ENCODE measurements at regions not wholly inside any gene's neighbourhood (a gene's known extent, or its start where the extent isn't known, plus 50 kb on each side); places are given as distances from the start of the nearest gene placed in this dataset.
"Not testable (repeated sequence)": the region's sequence is repeated elsewhere in the genome, so short reads cannot be mapped to it uniquely, and the experiment has no call there.

- DNase-seq (ENCODE audit: low read depth), result no peak
These were observed 86.6 kb upstream of the FGF3 start for GRCh38 chr11:69905611-69906452.

GRCh38 chr11:69906453-69906907, 87.3 kb upstream of the FGF3 start:
- DNase-seq (ENCODE audit: low read depth), result no peak

GRCh38 chr11:69907611-69908010, 88.4 kb upstream of the FGF3 start:
- no peak for DNase-seq (ENCODE audit: low read depth)

DNA sequence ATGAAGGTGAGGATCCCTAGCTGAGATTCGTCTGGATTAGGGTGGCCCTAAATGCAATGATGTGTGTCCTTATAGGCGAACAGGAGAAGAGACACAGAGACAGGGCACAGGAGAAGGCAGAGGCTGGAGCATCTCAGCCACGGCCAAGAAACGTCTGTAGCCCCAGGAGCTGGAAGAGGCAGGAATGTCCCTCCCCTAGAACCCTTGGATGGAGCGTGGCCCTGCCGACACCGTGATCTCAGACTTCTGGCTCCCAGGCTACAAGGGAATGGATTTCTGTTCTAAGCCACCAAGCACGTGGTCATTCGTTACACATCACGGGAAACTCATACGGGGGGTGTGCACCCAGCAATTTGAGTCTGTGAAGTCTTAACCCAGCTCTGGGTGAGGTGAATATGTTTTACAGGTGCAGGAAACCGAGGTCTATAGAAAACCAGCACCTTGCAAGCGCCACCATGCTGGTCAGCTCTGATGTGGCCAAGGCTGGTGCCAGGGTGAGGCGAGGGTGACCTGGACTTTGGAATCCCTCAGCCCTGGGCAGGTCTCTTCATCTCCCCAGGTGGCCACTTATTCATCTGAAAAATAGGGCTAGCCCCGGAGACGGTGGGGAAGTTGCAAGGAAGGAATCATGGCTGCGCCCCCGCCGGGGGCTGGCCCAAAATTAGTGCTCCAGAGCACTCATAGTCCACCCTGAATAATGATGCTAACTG, 89.5 kb upstream of the FGF3 start:
- DNase-seq (ENCODE audit: low read depth), result no peak

GRCh38 chr11:69909561-69910518, 90.6 kb upstream of the FGF3 start:
- DNase-seq (ENCODE audit: low read depth), result no peak

DNA sequence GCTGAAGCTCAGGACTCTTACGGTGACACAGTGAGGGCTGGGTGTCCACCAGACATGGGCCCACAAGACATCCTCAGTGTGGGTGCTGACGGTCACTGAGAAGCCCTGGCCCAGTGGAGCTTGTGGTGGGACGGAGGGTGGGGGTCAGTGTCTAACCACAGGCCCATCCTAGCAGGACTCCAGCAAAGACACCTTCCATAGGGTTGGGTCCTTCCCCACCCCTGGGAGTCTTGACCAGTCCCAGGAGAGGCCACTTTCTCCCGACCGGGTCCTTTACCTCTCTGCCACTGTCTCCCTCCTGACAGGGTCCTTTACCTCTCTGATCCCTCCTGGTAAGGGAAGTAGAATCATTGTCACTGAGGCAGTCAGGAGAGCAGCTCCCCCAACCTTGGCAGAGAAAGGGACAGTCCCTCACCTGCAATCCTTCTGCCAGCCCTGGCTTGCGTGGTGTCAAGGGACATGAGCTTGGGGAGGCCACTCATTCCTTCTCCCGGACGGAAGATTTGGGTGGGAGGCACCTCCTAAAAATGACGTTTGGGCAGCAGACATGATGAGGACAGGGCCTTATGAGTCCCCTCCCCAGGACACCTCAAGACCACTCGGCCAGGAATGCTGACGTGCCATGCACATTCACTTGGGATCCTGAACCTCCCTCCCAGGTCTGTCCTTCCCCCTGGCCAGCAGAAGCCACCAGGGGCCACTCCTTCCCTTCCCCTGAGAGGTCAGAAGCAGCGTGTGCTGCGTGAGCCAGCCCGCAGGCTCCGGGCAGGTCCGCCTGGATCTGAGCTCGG, 91.5 kb upstream of the FGF3 start:
- DNase-seq (ENCODE audit: low read depth), result no peak

- no peak for DNase-seq (ENCODE audit: low read depth)
These were observed 92.3 kb upstream of the FGF3 start for GRCh38 chr11:69911310-69912160.

- DNase-seq (ENCODE audit: low read depth), result no peak
These were observed 93.1 kb upstream of the FGF3 start for GRCh38 chr11:69912161-69912910.

DNA sequence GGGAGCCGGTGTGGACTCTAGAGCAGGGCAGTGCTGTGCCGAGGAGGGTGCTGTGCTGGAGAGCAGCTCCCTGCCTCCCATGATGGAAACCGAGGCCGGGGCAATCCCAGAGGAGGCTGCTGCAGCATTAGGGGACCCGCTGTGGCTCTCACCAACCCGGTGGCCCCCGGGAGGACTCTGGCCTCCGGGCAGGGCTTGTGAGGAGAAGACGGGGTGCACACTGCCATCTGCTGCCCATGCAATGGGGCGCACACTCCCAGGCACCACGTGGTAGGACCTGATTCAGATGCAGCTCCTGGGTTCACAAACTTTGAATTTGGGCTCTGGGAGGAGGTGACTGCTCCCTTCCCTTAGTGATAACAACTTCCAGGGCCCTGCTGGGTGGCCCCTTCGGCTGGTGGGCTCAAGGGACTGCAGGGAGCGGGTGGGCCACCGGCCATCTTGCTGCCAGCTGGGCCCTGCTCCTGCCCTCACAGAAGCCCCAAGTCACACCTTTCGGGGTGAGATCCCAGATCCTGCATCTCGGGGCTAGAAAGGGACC, 93.8 kb upstream of the FGF3 start:
- no peak for DNase-seq (ENCODE audit: low read depth)

DNA sequence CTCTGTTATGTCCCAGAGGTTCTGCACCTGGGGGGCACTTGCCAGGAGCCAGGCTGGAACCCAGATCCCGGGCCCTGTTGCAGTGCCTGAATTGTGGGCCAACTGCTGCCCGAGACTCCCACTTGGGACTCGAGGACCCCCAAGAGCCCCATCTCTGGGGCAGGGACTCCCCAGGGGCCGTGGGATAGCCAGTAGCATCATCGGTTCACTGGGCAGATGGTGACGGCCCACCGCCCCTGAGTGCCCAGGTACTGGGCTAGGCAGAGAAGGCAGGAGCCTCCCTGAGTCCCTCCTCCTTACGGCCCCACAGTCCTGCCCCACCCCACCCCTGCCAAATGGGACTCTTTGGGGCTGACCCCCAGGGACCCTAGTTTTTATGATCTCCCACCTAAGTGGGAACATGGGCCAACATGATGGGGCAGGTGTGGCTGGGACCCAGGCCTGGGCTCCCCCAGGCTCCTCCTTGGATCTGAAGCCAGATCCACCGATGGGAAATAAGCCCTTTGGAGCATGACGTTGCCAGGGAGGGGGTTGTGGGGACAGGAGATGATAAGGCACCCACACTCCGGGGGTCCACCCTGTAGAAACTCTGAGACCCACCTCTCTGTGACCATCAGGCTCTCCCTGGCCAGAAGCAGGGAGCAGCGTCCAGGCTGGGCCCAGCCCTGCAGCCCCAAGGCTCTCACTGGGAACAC, 94.5 kb upstream of the FGF3 start:
- DNase-seq (ENCODE audit: low read depth), result no peak

- no peak for DNase-seq (ENCODE audit: low read depth)
These were observed 95.3 kb upstream of the FGF3 start for GRCh38 chr11:69914286-69915150.

DNA sequence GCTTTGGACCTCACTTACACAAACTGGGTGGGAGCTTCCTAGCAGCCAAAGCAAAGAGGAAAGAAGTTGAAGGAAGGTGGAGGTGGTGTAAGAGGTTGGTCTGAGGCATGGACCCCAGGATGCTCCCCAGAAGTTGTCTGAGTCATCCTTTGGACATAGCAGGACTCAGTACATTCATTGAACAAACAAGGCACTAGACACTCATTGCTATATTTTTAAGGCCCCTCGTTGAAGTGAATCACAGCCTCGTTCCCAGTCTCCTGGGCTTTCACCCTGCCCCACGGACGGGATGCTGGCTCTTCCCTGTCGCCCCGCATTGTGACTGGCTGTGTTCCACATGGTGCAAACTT, 95.9 kb upstream of the FGF3 start:
- DNase-seq (ENCODE audit: low read depth), result no peak

DNA sequence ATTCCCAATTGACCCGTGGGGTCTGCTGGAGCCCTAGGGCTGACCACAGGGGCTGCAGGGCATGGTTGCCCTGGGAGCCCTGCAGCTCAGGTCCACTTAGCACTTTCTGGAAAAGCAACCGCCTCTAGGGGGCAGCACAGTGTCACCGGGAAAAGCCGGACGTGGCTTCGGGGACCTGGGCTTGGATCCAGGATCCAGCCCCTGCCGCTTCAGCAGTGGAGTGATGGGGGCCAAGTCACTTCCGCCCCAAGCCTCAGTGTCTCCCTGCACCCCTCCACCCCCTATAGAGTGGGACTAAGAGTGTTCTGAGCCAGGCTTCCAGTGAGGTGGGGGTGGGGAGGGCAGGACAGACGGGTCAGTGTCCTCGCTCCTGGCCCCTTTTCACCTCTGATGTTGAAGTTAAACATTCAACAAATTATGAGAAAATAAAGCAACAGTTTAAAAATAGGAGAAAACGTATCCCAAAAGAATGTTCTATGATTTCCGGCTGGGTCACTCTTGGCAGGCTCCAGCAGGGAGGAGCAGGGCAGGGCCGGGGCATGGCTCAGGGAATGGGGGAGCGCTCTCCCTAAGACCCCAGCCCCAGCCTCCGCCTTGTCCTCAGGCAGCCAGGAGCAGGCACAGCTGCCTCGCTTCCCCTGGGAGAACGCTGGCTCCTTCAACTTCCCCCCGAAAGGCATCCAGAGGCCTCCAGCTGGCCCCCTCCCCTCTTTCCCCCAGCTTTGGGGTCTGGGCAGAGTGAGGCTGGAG, 96.5 kb upstream of the FGF3 start:
- peak; percentile 40 for DNase-seq (ENCODE audit: low read depth)

DNA sequence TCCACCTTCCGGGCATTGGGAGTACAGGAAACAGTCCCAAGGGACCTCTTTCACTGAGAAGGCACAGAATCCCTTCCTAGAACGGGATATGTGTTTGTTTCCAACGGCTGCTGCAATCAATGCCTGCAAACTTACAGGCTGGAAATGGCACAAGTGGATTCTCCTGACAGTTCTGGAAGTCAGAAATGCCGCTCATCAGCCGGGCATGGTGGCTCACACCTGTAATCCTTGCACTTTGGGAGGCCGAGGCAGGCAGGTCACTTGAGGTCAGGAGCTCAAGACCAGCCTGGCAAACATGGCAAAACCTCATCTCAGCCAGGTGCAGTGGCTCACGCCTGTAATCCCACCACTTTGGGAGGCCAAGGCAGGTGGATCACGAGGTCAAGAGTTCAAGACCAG, 97.0 kb upstream of the FGF3 start:
- DNase-seq (ENCODE audit: low read depth), result not testable (repeated sequence)

DNA sequence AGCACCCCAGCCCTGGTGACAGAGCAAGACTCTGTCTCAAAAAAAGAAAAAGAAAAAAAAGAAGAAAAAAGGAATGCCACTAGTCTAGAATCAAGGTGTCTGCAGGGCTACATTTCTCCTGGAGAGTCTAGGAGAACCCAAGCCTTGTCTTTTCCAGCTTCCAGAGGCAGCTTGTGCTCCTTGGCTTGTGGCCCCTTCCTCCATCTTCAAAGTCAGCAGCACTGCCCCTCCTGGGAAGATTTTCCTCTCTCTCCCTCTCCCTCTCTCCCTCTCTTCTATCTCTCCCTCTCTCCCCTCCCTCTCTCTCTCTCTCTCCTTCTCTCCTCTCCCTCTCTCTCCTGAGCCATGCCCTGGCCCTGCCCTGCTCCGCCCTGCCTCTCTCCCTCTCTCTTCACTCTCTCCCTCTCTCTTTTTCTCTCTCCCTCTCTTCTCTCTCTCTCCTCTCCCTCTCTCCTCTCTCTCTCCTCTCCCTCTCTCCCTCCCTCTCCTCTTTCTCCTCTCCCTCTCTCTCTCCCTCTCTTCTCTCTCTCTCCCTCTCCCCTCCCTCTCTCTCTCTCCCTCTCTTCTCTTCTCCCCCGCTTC, 97.7 kb upstream of the FGF3 start:
- no peak for DNase-seq (ENCODE audit: low read depth)

DNA sequence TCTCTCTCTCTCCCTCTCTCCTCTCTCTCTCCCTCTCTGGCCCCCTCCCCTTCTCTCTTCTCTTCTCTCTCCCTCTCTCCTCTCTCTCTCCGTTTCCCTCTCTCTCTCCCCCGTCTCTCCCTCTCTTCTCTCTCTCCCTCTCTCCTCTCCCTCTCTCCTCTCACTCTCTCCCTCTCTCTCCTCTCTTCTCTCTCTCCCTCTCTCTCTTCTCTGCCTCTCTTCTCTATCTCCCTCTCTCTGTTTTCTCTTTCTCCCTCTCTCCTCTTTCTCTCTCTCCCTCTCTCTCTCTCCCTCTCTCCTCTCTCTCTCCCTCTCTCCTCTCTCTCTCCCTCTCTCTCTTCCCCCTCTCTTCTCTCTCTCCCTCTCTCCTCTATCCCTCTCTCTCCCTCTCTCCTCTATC, 98.3 kb upstream of the FGF3 start:
- no peak for DNase-seq (ENCODE audit: low read depth)
